Coronary artery (tissue), 2 donors: ENCODE measurements at regions not wholly inside any gene's neighbourhood (a gene's known extent, or its start where the extent isn't known, plus 50 kb on each side); places are given as distances from the start of the nearest gene placed in this dataset.

Source experiments
- DNase-seq: peaks from one replicate; pipeline ENCODE4 v3.0.0-alpha.2; 2017; ENCODE audit warnings: low spot score
- H3K27ac ChIP-seq, 2 donors: fragments of 200-600 bp; sonication (generic); one replicate each; pipeline ENCODE4 v1.5.1; 2016 to 2019
- H3K4me3 ChIP-seq: fragments of 200-600 bp; sonication (generic); 2 replicates; pipeline ENCODE4 v1.5.1; 2016; ENCODE audit warnings: mild to moderate bottlenecking, moderate library complexity
- TF ChIP-seq, protein P1 (sequence below): fragments of 200-600 bp; sonication (generic); IDR thresholded peaks from one replicate; pipeline ENCODE4 v1.5.1; 2019; ENCODE audit warnings: antibody characterized with exemption

DNA sequence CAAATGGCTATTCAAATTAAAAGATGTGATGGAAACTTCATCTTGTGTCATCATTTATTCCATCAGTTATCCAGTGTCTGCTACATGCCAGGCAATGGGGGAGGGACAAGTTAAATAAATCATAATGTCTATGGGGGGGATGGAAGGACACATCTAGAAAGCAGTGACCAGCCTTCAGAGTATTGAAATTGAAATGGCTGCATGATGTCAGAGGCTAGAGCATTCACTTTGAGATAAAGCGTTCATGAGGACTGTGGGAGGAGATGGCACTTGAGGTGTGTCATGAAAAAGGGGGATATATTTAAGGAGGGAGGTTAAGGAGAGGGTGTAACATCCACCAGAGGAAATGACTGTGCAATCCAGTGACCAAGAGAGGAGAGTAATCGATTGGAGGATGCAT lies 50.6 kb downstream of the SLIT2 start:
- no peak overlapping the region for H3K4me3 ChIP-seq
- TF ChIP-seq, protein P1, sequence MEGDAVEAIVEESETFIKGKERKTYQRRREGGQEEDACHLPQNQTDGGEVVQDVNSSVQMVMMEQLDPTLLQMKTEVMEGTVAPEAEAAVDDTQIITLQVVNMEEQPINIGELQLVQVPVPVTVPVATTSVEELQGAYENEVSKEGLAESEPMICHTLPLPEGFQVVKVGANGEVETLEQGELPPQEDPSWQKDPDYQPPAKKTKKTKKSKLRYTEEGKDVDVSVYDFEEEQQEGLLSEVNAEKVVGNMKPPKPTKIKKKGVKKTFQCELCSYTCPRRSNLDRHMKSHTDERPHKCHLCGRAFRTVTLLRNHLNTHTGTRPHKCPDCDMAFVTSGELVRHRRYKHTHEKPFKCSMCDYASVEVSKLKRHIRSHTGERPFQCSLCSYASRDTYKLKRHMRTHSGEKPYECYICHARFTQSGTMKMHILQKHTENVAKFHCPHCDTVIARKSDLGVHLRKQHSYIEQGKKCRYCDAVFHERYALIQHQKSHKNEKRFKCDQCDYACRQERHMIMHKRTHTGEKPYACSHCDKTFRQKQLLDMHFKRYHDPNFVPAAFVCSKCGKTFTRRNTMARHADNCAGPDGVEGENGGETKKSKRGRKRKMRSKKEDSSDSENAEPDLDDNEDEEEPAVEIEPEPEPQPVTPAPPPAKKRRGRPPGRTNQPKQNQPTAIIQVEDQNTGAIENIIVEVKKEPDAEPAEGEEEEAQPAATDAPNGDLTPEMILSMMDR: no peak
- no peak for DNase-seq
- no peak overlapping the region for H3K27ac ChIP-seq

DNA sequence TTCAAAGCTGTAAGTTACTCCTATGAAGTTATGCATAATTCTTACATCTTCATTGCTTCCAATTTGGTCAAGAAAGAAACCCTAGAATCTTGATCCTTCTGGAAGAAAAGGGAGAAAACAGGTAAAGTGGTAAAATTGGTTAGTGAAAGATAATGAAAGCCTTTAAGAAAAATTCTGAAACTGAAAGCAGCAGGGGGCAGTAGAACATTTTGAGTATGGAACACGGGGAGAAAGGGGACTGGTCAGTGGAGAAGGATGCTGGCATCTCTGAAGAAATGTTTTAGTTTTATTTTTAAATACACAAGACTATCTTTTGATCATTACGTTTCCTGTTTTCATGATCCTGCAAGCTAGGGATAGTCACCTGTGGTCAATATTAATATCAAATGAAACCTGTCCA lies 54.3 kb downstream of the SLIT2 start:
- no peak for DNase-seq
- Histone ChIP-seq H3K27ac (no peak overlapping the region), H3K4me3 (no peak overlapping the region)
- TF ChIP-seq, protein P1: no peak

DNA sequence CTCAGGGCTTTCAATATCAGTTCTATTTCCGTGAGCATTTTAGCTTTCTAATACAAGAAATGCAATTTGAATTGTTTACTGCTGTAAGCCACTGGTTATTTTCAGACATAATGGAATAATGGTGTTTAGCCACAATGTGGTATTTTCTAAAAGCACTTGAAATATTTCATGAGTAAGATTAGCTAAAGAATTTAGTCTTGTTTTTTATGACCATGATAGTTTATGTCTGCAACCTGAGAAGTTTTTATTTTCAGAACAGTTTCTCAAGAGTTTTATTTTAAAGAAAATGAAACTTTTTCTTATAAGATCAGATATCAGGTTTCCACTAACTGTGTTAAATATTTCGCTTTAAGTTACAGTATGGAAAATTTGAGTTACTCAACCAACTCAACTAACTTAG lies 60.2 kb downstream of the SLIT2 start:
- TF ChIP-seq, protein P1: no peak
- no peak overlapping the region for H3K4me3 ChIP-seq
- DNase-seq: no peak
- H3K27ac ChIP-seq: no peak overlapping the region

DNA sequence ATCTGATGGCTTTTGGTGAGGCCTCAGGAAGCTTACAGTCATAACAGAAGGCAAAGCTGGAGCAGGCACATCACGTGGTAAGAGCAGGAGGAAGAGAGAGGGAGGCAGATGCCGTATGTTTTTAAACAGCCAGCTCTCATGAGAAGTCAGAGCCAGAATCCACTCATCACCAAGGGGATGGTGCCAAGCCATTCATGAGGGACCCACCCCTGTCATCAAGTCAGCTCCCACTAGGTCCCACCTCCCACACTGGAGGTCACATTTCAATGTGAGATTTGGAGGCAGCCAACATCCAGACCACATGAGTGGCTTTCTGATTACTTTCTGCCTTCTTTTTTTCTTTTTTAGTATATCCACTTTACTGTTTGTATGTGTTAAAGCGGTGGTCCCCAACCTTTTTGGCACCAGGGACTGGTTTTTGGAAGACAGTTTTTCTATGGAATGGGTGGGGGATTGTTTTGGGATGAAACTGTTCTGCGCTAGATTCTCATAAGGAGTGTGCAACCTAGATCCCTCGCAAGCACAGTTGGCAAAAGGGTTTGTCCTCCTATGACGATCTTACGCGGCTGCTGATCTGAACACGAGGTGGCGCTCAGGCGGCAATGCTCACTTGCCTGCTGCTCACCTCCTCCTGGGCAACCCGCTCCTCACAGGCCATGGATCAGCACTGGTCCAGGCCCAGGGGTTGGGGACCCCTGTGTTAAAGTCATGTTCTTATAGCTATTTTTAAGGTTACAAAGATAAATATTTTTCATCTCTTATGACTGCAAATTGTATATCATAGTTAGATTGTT lies 61.7 kb downstream of the SLIT2 start:
- Histone ChIP-seq H3K4me3 (no peak overlapping the region), H3K27ac (no peak overlapping the region)
- TF ChIP-seq, protein P1: no peak
- no peak for DNase-seq

DNA sequence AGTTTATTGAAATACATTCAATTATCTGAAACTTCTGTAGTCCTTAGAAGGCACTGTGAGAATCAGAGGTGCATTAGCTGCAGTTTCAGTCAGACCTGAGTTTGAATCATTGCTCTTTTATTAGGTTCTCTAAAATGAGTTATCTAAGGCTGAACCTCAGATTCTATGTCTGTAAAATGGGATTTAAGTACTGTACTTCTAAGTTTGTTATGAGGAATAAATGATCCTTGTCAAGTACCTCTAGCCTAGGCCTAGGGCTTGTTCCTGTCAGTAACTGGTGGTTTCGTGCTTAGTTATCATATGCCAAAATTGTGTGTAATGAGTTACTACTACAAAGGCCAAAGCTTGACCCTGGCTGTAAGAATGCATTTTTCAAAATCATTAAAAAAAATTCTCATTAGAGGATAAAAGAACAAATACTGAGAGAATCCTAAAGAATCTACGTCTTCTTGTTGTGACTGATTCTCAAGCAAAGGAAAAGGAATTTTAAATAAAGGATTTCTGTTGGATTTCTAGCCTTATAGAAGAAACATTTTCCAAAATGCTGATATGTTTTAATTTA lies 65.8 kb downstream of the SLIT2 start:
- TF ChIP-seq, protein P1: no peak
- H3K4me3 ChIP-seq: no peak overlapping the region

DNA sequence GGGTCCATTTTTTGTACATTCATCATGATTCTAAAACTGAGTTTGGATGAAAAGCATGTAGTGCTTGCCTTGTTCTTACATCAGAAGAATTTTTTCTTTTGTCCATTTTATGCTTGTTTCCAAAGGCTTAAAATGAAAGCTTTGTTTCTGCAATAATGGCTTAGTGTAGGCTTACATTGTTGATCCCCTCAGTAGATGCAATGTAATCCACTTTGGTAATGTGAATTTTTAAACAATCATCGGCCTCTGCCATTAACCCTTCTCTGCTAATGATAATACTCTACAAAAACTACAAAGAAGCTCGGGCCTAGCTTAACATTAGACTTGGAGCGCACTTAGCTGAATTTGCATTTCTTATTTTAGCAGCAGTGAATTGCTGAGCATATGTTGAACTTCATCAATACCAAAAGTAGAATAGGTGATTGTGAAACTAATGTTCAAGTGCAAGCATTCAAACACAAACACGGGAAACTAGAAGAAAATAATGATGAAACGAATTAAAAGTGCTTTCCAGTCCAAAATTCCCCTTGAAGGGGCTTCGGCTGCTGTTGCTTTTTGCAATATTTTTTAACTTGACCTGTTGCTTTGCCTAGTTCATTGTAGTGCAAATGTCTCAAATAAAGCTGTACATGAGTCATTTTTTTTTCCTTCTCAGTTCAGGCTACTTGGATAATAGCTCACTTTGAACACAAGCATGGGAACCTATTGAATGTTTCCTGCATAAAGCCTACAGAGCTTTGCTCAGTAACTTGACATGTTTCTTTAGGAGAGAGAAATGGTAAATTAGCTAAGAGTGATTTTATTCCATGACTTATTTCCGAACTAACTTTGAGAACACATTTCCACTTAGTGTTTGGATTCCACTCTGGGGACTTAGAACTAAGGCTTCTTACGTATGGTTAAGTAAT lies 66.5 kb downstream of the SLIT2 start:
- DNase-seq: no peak

More for the DNA sequence above, 65.8 kb downstream of the SLIT2 start:
- DNase-seq: no peak
- no peak overlapping the region for H3K27ac ChIP-seq

More for the DNA sequence above, 66.5 kb downstream of the SLIT2 start:
- Histone ChIP-seq H3K27ac (no peak overlapping the region), H3K4me3 (no peak overlapping the region)
- TF ChIP-seq, protein P1: no peak
